ENCODE measurements at regions not wholly inside any gene's neighbourhood (a gene's known extent, or its start where the extent isn't known, plus 50 kb on each side); places are given as distances from the start of the nearest gene placed in this dataset.

DNA sequence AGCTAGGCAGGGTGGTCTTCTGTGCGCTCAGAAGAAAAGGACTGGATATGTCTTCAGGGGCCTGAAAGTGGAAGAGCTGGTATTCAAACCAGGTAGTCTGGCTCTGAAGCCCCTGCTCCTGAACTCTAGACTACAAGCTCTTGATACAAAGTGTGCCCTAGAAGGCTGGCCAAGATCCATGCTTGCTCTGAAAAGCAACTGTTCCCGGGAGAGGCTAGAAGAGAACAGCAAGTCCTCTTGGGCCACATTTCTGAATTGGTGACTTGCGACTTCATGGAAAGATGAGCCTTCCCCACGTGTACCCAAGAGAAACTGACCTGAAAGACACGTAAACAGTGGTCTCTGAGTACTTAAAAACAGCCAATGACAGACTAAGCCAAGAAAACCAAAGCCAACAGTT, 123.3 kb upstream of the GRIK3 start:
- in situ Hi-C loops (cut with MboI): no loop called here
- TF ChIP-seq EZH2phosphoT487 (IDR thresholded peaks at IDR 0.05; ENCODE audit: insufficient read depth, low read depth) (no peak), EZH2 (IDR thresholded peaks at IDR 0.05; ENCODE audit: insufficient read depth, poor library complexity, severe bottlenecking) (no peak)
- H3K9me3 ChIP-seq (ENCODE audit: low read depth): no peaks in the 10 kb centered on the region

DNA sequence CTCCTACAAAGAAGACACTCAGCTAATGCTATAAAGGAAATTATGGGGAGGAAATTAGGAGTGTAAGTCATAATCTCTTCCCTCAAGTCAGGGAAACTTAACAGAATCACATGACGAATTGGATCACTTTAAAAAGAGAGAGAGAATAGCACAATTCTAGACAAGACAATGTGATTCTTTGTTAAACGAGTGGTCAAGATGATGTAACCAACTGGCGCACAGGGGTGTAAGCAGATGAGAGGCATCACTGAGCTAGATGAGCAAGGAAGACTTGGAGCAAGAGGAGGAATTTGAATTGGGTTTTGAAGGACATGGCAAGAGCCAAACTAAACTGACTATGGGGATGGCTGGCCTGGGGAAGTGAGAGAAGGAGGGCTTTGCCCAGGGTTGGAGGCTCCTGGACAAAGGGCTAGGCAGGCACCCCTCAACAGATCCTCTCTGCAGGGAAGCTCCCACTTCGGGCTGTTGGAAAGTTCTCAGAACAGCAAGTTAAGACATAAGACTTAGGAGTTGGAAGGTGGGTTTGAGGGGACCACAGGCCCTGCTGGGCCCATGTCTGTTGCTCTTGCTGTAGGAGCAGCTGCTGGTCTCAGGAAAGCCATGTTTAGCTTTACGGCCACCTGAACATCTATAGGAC, 123.9 kb upstream of the GRIK3 start:
- Histone ChIP-seq H3K9me3 (ENCODE audit: low read depth) (no peaks in the 10 kb centered on the region), H3K9me2 (ENCODE audit: insufficient read depth) (no peaks in the 10 kb centered on the region), H3K4me3 (no peak overlapping the region), H3K36me3 (ENCODE audit: low read depth) (no peaks in the 10 kb centered on the region), H3K27ac (no peak overlapping the region), H3K9ac (no peak overlapping the region), H2AFZ (no peak overlapping the region), H3F3A (ENCODE audit: insufficient read depth) (no peaks in the 10 kb centered on the region), H3K4me2 (ENCODE audit: unreplicated experiment) (no peak overlapping the region), H4K20me1 (ENCODE audit: insufficient read depth) (no peaks in the 10 kb centered on the region), H3K27me3 (replicated peaks; ENCODE audit: insufficient read depth) (no peaks in the 10 kb centered on the region), H3K79me2 (ENCODE audit: insufficient read depth) (no peaks in the 10 kb centered on the region), H3K4me1 (ENCODE audit: insufficient read depth) (no peaks in the 10 kb centered on the region)
- 10 to 11% methylated on average over 5 of the region's 5 CpGs for WGBS, 2 experiments (ENCODE audit: low coverage in 1 of 2, low lambda C conversion rate in 2 of 2, missing lambda C conversion rate in 2 of 2)
- no peak for DNase-seq
- TF ChIP-seq EZH2phosphoT487 (IDR thresholded peaks at IDR 0.05; ENCODE audit: insufficient read depth, low read depth) (no peak), EZH2 (IDR thresholded peaks at IDR 0.05; ENCODE audit: insufficient read depth, poor library complexity, severe bottlenecking) (no peak)
- in situ Hi-C loops (cut with MboI): no loop called here

More for the DNA sequence above, 123.3 kb upstream of the GRIK3 start:
- no peaks in the 10 kb centered on the region for H3K36me3 ChIP-seq (ENCODE audit: low read depth)
- 15% methylated on average over 5 of the region's 5 CpGs for whole genome bisulfite sequencing, 2 experiments (ENCODE audit: low coverage in 1 of 2, low lambda C conversion rate in 2 of 2, missing lambda C conversion rate in 2 of 2)
- DNase-seq: no peak
- H3K4me2 ChIP-seq (ENCODE audit: unreplicated experiment): no peak overlapping the region
- H3K4me3 ChIP-seq: no peak overlapping the region
- no peak overlapping the region for H3K9ac ChIP-seq
- no peaks in the 10 kb centered on the region for H3K9me2 ChIP-seq (ENCODE audit: insufficient read depth)
- H3K4me1 ChIP-seq (ENCODE audit: insufficient read depth): no peaks in the 10 kb centered on the region
- H3F3A ChIP-seq (ENCODE audit: insufficient read depth): no peaks in the 10 kb centered on the region
- H3K79me2 ChIP-seq (ENCODE audit: insufficient read depth): no peaks in the 10 kb centered on the region
- H3K27me3 ChIP-seq (replicated peaks; ENCODE audit: insufficient read depth): no peaks in the 10 kb centered on the region
- H2AFZ ChIP-seq: no peak overlapping the region
- H3K27ac ChIP-seq: no peak overlapping the region
- H4K20me1 ChIP-seq (ENCODE audit: insufficient read depth): no peaks in the 10 kb centered on the region

DNA sequence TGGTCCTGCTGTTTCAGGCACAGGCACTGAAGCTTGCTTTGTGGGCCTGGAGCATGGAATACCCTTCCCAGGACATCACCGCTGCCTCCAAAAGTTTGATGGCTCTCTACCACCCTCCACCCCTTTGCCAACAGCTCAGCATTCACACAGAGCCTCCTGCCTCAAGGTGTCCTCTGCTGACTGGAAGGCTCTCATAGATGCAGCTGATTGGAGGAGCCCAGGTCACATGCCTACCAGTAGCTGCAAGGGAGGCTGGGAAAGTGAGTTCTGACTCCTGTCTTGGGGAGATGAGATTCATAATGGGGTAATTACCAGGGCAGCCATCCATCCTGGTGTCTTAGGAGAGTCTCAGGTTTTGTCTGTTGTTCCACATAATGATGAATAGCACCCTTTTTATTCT, 124.8 kb upstream of the GRIK3 start:
- TF ChIP-seq EZH2phosphoT487 (IDR thresholded peaks at IDR 0.05; ENCODE audit: insufficient read depth, low read depth): no peak
- TF ChIP-seq EZH2 (IDR thresholded peaks at IDR 0.05; ENCODE audit: insufficient read depth, poor library complexity, severe bottlenecking): no peak
- Histone ChIP-seq H3K9me3 (ENCODE audit: low read depth) (no peaks in the 10 kb centered on the region), H2AFZ (no peak overlapping the region), H3K9me2 (ENCODE audit: insufficient read depth) (no peaks in the 10 kb centered on the region), H3K27ac (no peak overlapping the region), H3K79me2 (ENCODE audit: insufficient read depth) (no peaks in the 10 kb centered on the region), H3K4me2 (ENCODE audit: unreplicated experiment) (no peak overlapping the region), H3K4me1 (ENCODE audit: insufficient read depth) (no peaks in the 10 kb centered on the region), H3K9ac (no peak overlapping the region), H3K36me3 (ENCODE audit: low read depth) (no peaks in the 10 kb centered on the region), H3K27me3 (replicated peaks; ENCODE audit: insufficient read depth) (no peaks in the 10 kb centered on the region), H3F3A (ENCODE audit: insufficient read depth) (no peaks in the 10 kb centered on the region), H3K4me3 (no peak overlapping the region), H4K20me1 (ENCODE audit: insufficient read depth) (no peaks in the 10 kb centered on the region)
- 36 to 55% methylated on average over 1 of the region's 1 CpG for WGBS, 2 experiments (ENCODE audit: low coverage in 1 of 2, low lambda C conversion rate in 2 of 2, missing lambda C conversion rate in 2 of 2)
- in situ Hi-C loops (cut with MboI): no loop called here
- no peak for DNase-seq

DNA sequence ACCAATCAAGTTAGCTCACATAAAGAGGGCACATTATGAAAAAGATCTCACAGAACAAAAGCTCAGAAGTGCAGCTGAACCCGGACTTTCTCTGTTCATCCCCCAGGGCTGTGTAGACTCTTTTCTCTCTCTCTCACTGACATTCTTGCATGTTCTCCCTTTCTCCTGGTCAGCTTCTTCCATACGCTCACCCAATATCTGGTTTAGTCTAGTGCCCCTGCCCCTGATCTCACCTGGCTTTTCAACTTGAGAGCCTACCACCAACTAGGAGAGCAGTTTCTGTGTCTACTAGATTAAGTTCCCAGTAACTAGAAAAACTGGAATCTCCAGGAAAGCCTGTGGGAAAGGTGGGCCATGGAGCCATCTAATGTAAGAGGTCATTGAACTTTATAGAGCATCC, 126.9 kb upstream of the GRIK3 start:
- H3K9me3 ChIP-seq (ENCODE audit: low read depth): no peaks in the 10 kb centered on the region
- WGBS, 2 experiments (ENCODE audit: low coverage in 1 of 2, low lambda C conversion rate in 2 of 2, missing lambda C conversion rate in 2 of 2): 22 to 34% methylated on average over 2 of the region's 2 CpGs
- H3K9ac ChIP-seq: no peak overlapping the region
- no peaks in the 10 kb centered on the region for H3F3A ChIP-seq (ENCODE audit: insufficient read depth)
- no peak overlapping the region for H2AFZ ChIP-seq
- in situ Hi-C loops (cut with MboI): no loop called here
- no peaks in the 10 kb centered on the region for H3K27me3 ChIP-seq (replicated peaks; ENCODE audit: insufficient read depth)
- no peaks in the 10 kb centered on the region for H3K79me2 ChIP-seq (ENCODE audit: insufficient read depth)
- H3K4me2 ChIP-seq (ENCODE audit: unreplicated experiment): no peak overlapping the region
- DNase-seq: no peak
- no peak overlapping the region for H3K27ac ChIP-seq
- no peaks in the 10 kb centered on the region for H3K36me3 ChIP-seq (ENCODE audit: low read depth)
- H3K4me1 ChIP-seq (ENCODE audit: insufficient read depth): no peaks in the 10 kb centered on the region
- H3K4me3 ChIP-seq: no peak overlapping the region
- no peaks in the 10 kb centered on the region for H3K9me2 ChIP-seq (ENCODE audit: insufficient read depth)
- TF ChIP-seq EZH2 (IDR thresholded peaks at IDR 0.05; ENCODE audit: insufficient read depth, poor library complexity, severe bottlenecking) (no peak), EZH2phosphoT487 (IDR thresholded peaks at IDR 0.05; ENCODE audit: insufficient read depth, low read depth) (no peak)
- no peaks in the 10 kb centered on the region for H4K20me1 ChIP-seq (ENCODE audit: insufficient read depth)

DNA sequence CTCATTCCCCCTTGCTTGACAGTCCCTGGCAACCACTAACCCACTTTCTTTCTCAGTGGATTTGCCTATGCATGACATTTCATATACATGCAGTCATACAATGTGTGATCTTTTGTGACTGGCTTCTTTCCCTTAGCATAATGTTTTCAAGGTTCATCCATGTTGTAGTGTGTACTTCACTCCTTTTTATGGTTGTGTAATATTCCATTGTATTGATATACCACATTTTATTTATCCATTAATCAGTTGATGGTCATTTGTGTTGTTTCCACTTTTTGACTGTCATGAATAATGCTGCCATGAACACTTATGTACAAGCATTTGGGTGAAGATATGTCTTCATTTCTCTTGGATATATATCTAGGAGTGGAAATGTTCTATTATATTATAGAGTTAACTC, 127.7 kb upstream of the GRIK3 start:
- TF ChIP-seq EZH2 (IDR thresholded peaks at IDR 0.05; ENCODE audit: insufficient read depth, poor library complexity, severe bottlenecking) (no peak), EZH2phosphoT487 (IDR thresholded peaks at IDR 0.05; ENCODE audit: insufficient read depth, low read depth) (no peak)
- Histone ChIP-seq H3K79me2 (ENCODE audit: insufficient read depth) (no peaks in the 10 kb centered on the region), H3K4me3 (no peak overlapping the region), H2AFZ (no peak overlapping the region), H3K9me3 (ENCODE audit: low read depth) (no peaks in the 10 kb centered on the region), H3K9me2 (ENCODE audit: insufficient read depth) (no peaks in the 10 kb centered on the region), H3K27me3 (replicated peaks; ENCODE audit: insufficient read depth) (no peaks in the 10 kb centered on the region), H3F3A (ENCODE audit: insufficient read depth) (no peaks in the 10 kb centered on the region), H3K4me1 (ENCODE audit: insufficient read depth) (no peaks in the 10 kb centered on the region), H3K27ac (no peak overlapping the region), H3K9ac (no peak overlapping the region), H4K20me1 (ENCODE audit: insufficient read depth) (no peaks in the 10 kb centered on the region), H3K36me3 (ENCODE audit: low read depth) (no peaks in the 10 kb centered on the region), H3K4me2 (ENCODE audit: unreplicated experiment) (no peak overlapping the region)
- in situ Hi-C loops (cut with MboI): no loop called here
- DNase-seq: no peak
